Endothelial cell of umbilical vein (primary cell): ENCODE measurements at regions not wholly inside any gene's neighbourhood (a gene's known extent, or its start where the extent isn't known, plus 50 kb on each side); places are given as distances from the start of the nearest gene placed in this dataset.

ENCODE experiments used
- CTCF ChIP-seq, 2 donors: IDR thresholded peaks; 1 replicate in 1 of 2; 2 replicates in 1 of 2; pipeline ENCODE4 v1.5.1; 2011; ENCODE audit warnings: low read length in 2 of 2, mild to moderate bottlenecking in 2 of 2, moderate library complexity in 2 of 2, control low read depth in 1 of 2, inconsistent platforms in 1 of 2, low read depth in 1 of 2; ENCODE audit not compliant: insufficient read depth in 1 of 2; ENCODE audit errors: extremely low read depth in 1 of 2
- EZH2 ChIP-seq: IDR thresholded peaks from 2 replicates; pipeline ENCODE4 v1.6.1; 2012; ENCODE audit warnings: borderline replicate concordance, low read depth, mild to moderate bottlenecking, moderate library complexity, low read length, inconsistent platforms; ENCODE audit not compliant: severe bottlenecking
- MYC ChIP-seq: IDR thresholded peaks from one replicate; pipeline ENCODE4 v1.6.1; 2011; ENCODE audit warnings: mild to moderate bottlenecking, low read depth, low read length
- POLR2A ChIP-seq: IDR thresholded peaks from 2 replicates; pipeline ENCODE4 v1.6.1; 2012; ENCODE audit warnings: low read depth, mild to moderate bottlenecking, control low read depth, low read length

DNA sequence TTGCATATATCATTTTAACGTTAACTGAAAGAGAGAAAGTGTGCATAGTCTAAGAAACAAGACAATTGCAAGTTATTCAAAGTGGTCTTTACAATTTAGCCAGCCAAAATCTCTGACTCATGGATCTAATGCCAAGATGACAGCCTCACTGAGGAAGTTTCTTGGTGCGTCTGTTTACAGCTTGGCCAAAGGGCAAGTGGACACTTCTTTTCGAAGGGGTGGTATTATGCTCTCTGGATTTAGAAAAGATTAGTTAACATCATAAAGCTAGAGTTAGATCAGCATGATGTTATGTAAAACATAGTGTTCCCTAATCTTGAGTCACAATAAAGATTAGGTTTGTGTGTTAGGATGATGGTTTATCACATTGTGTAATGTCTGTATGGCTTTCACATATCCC, 51.5 kb upstream of the SLC2A13 start:
- TF ChIP-seq CTCF (IDR thresholded peaks at IDR 0.05; ENCODE audit: extremely low read depth in 1 of 2, insufficient read depth in 1 of 2, low read depth in 1 of 2, low read length in 2 of 2) (no peak), POLR2A (no peak), MYC (no peak), EZH2 (no peak)
